ENCODE measurements at regions not wholly inside any gene's neighbourhood (a gene's known extent, or its start where the extent isn't known, plus 50 kb on each side); places are given as distances from the start of the nearest gene placed in this dataset.

GRCh38 chr9:86662890-86663468 lies 284.3 kb downstream of the GAS1 start:
- TF ChIP-seq POLR2A (IDR thresholded peaks at IDR 0.05) (no peak), CTCF (IDR thresholded peaks at IDR 0.05 in 8 of 11, conservative IDR thresholded peaks at IDR 0.05 in 3 of 11) (no peak)

All from spleen (tissue), 7 donors.